ENCODE measurements at regions not wholly inside any gene's neighbourhood (a gene's known extent, or its start where the extent isn't known, plus 50 kb on each side); places are given as distances from the start of the nearest gene placed in this dataset.

GRCh38 chr12:89999699-90000505, 291.3 kb upstream of the ATP2B1 start:
- DNase-seq (ENCODE audit: low spot score) = no peak

- no peak for DNase-seq (ENCODE audit: low spot score)
Measured at GRCh38 chr12:89995870-89996269, 287.2 kb upstream of the ATP2B1 start.

- no peak for DNase-seq (ENCODE audit: low spot score)
Measured at GRCh38 chr12:89994911-89995310, 286.3 kb upstream of the ATP2B1 start.

GRCh38 chr12:89993632-89994031, 285.0 kb upstream of the ATP2B1 start:
- no peak for DNase-seq (ENCODE audit: low spot score)

- no peak for DNase-seq (ENCODE audit: low spot score)
Measured at GRCh38 chr12:89992668-89993451, 284.2 kb upstream of the ATP2B1 start.

GRCh38 chr12:89991807-89992590, 283.4 kb upstream of the ATP2B1 start:
- DNase-seq (ENCODE audit: low spot score) = no peak

GRCh38 chr12:89988188-89988915, 279.7 kb upstream of the ATP2B1 start:
- no peak for DNase-seq (ENCODE audit: low spot score)

GRCh38 chr12:89985935-89986334, 277.3 kb upstream of the ATP2B1 start:
- no peak for DNase-seq (ENCODE audit: low spot score)

GRCh38 chr12:89984846-89985245, 276.2 kb upstream of the ATP2B1 start:
- DNase-seq (ENCODE audit: low spot score) = no peak

- no peak for DNase-seq (ENCODE audit: low spot score)
Measured at GRCh38 chr12:89983622-89984021, 275.0 kb upstream of the ATP2B1 start.

GRCh38 chr12:89980236-89980635, 271.6 kb upstream of the ATP2B1 start:
- DNase-seq (ENCODE audit: low spot score) = no peak

GRCh38 chr12:89977405-89978085, 268.9 kb upstream of the ATP2B1 start:
- DNase-seq (ENCODE audit: low spot score) = no peak

GRCh38 chr12:89976866-89977265, 268.2 kb upstream of the ATP2B1 start:
- DNase-seq (ENCODE audit: low spot score) = no peak

- no peak for DNase-seq (ENCODE audit: low spot score)
Measured at GRCh38 chr12:89975574-89975973, 266.9 kb upstream of the ATP2B1 start.

- DNase-seq (ENCODE audit: low spot score) = no peak
Measured at GRCh38 chr12:89971880-89972279, 263.2 kb upstream of the ATP2B1 start.

- DNase-seq (ENCODE audit: low spot score) = no peak
Measured at GRCh38 chr12:89970722-89971121, 262.1 kb upstream of the ATP2B1 start.

GRCh38 chr12:89969093-89969492, 260.5 kb upstream of the ATP2B1 start:
- no peak for DNase-seq (ENCODE audit: low spot score)

GRCh38 chr12:89968151-89968700, 259.6 kb upstream of the ATP2B1 start:
- DNase-seq (ENCODE audit: low spot score) = no peak

GRCh38 chr12:89966495-89967240, 258.0 kb upstream of the ATP2B1 start:
- no peak for DNase-seq (ENCODE audit: low spot score)

- no peak for DNase-seq (ENCODE audit: low spot score)
Measured at GRCh38 chr12:89965993-89966392, 257.4 kb upstream of the ATP2B1 start.
